GM12878 (cell line): ENCODE measurements at regions not wholly inside any gene's neighbourhood (a gene's known extent, or its start where the extent isn't known, plus 50 kb on each side); places are given as distances from the start of the nearest gene placed in this dataset.

ENCODE experiments used
- ATAC-seq: fragments of 200-7000 bp; cut with Tn5 transposase; 3 replicates; pipeline ENCODE4 v1.9.1; 2020; ENCODE audit warnings: mild to moderate bottlenecking, moderate library complexity
- BruUV-seq: library from RNA; stranded (reverse); fragments of 400-500 nt; replicated peaks from 2 replicates; lab custom pipeline; 2021; lab: Mats Ljungman, UMichigan
- CTCF ChIA-PET: fragments of 300-600 bp; sonication (Branson Sonifier 250); formaldehyde crosslinking; extraction: SDS; loops from one replicate; lab custom pipeline; 2021; ENCODE audit warnings: inconsistent platforms; lab: Yijun Ruan, JAX
- POLR2A ChIA-PET: fragments of 350-600 bp; formaldehyde crosslinking; extraction: SDS; loops from one replicate; lab custom pipeline; 2021; ENCODE audit warnings: inconsistent platforms; lab: Charles Lee
- RAD21 ChIA-PET: fragments of 300-600 bp; sonication (Branson Sonifier 250); formaldehyde crosslinking; loops from one replicate; lab custom pipeline; 2023; ENCODE audit warnings: antibody characterized with exemption; ENCODE audit not compliant: unreplicated experiment; lab: Charles Lee
- SMC1A ChIA-PET: fragments of 300-600 bp; sonication (Branson Sonifier 250); formaldehyde crosslinking; loops from one replicate; lab custom pipeline; 2023; ENCODE audit not compliant: unreplicated experiment, uncharacterized antibody; lab: Charles Lee
- DNase-seq: peaks from one replicate; pipeline ENCODE4 v3.0.0-alpha.2; 2011; ENCODE audit warnings: low read depth, low spot score
- FAIRE-seq: peaks from 3 replicates; lab custom pipeline; 2011; peaks lifted over from hg19 to GRCh38; lab: Jason Lieb, UNC
- H2AFZ ChIP-seq: 2 replicates; pipeline ENCODE4 v1.6.0; 2011; ENCODE audit warnings: low read depth, low read length, control low read depth; ENCODE audit not compliant: control insufficient read depth
- H3K27ac ChIP-seq: 2 replicates; pipeline ENCODE4 v1.5.1; 2011; ENCODE audit warnings: control low read depth; ENCODE audit not compliant: control insufficient read depth, insufficient read depth
- H3K27me3 ChIP-seq, 2 experiments: replicated peaks in 1 of 2; 2 replicates each; pipeline versions ENCODE4 v1.6.0 to v1.6.1; 2011; ENCODE audit warnings: low read length in 1 of 2; ENCODE audit not compliant: control insufficient read depth in 2 of 2, insufficient read depth in 2 of 2
- H3K36me3 ChIP-seq, 2 experiments: 2 replicates each; pipeline ENCODE4 v1.5.1; 2011; ENCODE audit warnings: low read length in 1 of 2; ENCODE audit not compliant: control insufficient read depth in 2 of 2, insufficient read depth in 2 of 2
- H3K4me1 ChIP-seq: 2 replicates; pipeline ENCODE4 v1.6.1; 2011; ENCODE audit warnings: mild to moderate bottlenecking, low read length, moderate library complexity, mixed read lengths; ENCODE audit not compliant: control insufficient read depth, insufficient read depth
- H3K4me2 ChIP-seq: 2 replicates; pipeline ENCODE4 v1.6.0; 2011; ENCODE audit warnings: control low read depth; ENCODE audit not compliant: control insufficient read depth, insufficient read depth
- H3K4me3 ChIP-seq: fragments of 200-600 bp; sonication (generic); 2 replicates; pipeline ENCODE4 v1.5.1; 2016
- H3K79me2 ChIP-seq: 2 replicates; pipeline ENCODE4 v1.6.0; 2011; ENCODE audit warnings: low read length; ENCODE audit not compliant: control insufficient read depth, insufficient read depth
- H3K9ac ChIP-seq: 2 replicates; pipeline ENCODE4 v1.8.0; 2011; ENCODE audit warnings: low read length, control low read depth, mixed read lengths; ENCODE audit not compliant: control insufficient read depth, insufficient read depth
- H3K9me3 ChIP-seq: replicated peaks from 3 replicates; pipeline ENCODE4 v1.5.1; 2011; ENCODE audit warnings: mild to moderate bottlenecking, low read length; ENCODE audit not compliant: control insufficient read depth, insufficient read depth
- H4K20me1 ChIP-seq: 2 replicates; pipeline ENCODE4 v1.6.0; 2011; ENCODE audit not compliant: control insufficient read depth, insufficient read depth
- EED ChIP-seq: sonication (generic); IDR thresholded peaks from 2 replicates; pipeline ENCODE4 v1.6.1; 2016; ENCODE audit warnings: antibody characterized with exemption, low read depth
- KAT2A ChIP-seq: conservative IDR thresholded peaks from 2 replicates; pipeline ENCODE4 v1.6.1; 2011; ENCODE audit warnings: low read depth, low read length; ENCODE audit not compliant: control insufficient read depth
- LARP7 ChIP-seq: fragments of 450-650 bp; IDR thresholded peaks from 2 replicates; pipeline ENCODE4 v1.6.1; 2017; ENCODE audit warnings: mild to moderate bottlenecking
- MTA3 ChIP-seq: IDR thresholded peaks from 2 replicates; pipeline ENCODE4 v1.6.1; 2012; ENCODE audit warnings: low read length, inconsistent platforms, borderline replicate concordance
- MYC ChIP-seq: IDR thresholded peaks from 2 replicates; pipeline ENCODE4 v1.6.1; 2011; ENCODE audit warnings: mild to moderate bottlenecking, low read length, moderate library complexity, inconsistent platforms; ENCODE audit not compliant: insufficient read depth, insufficient replicate concordance, insufficient read length, severe bottlenecking
- NBN ChIP-seq: fragments of 450-650 bp; IDR thresholded peaks from 2 replicates; pipeline ENCODE4 v1.6.1; 2016
- NFYA ChIP-seq: IDR thresholded peaks from 2 replicates; pipeline ENCODE4 v1.6.1; 2011; ENCODE audit warnings: low read depth, mild to moderate bottlenecking, low read length, improper control_type of control experiment, borderline replicate concordance
- POLR2A ChIP-seq: IDR thresholded peaks from 2 replicates; pipeline ENCODE4 v1.6.1; 2011; ENCODE audit warnings: low read depth, mild to moderate bottlenecking, low read length
- POLR2AphosphoS2 ChIP-seq: IDR thresholded peaks from 2 replicates; pipeline ENCODE4 v1.6.1; 2011; ENCODE audit warnings: low read depth, mild to moderate bottlenecking, low read length, improper control_type of control experiment, moderate library complexity
- SIX5 ChIP-seq: IDR thresholded peaks from 2 replicates; pipeline ENCODE4 v1.6.1; 2011; ENCODE audit warnings: mild to moderate bottlenecking, low read depth, low read length, moderate library complexity; ENCODE audit not compliant: severe bottlenecking
- SREBF2 ChIP-seq: IDR thresholded peaks from 2 replicates; pipeline ENCODE4 v1.6.1; 2012; ENCODE audit warnings: mild to moderate bottlenecking, low read length
- SRF ChIP-seq, 2 experiments: IDR thresholded peaks; 2 replicates each; pipeline ENCODE4 v1.6.1; 2011; ENCODE audit warnings: low read depth in 2 of 2, low read length in 2 of 2, mild to moderate bottlenecking in 1 of 2, moderate library complexity in 1 of 2
- TCF3 ChIP-seq: IDR thresholded peaks from 2 replicates; pipeline ENCODE4 v1.6.1; 2012; ENCODE audit warnings: low read depth, mild to moderate bottlenecking, low read length, borderline replicate concordance; ENCODE audit not compliant: insufficient read depth
- WGBS: methylation state at CpG from one replicate; pipeline ENCODE4 v1.1.6; 2016; ENCODE audit warnings: low lambda C conversion rate; ENCODE audit not compliant: insufficient replicate concordance, insufficient coverage; ENCODE audit errors: missing lambda C conversion rate; 5-methylcytosine and 5-hydroxymethylcytosine counted together
- in situ Hi-C: fragments of 300-500 bp; cut with MboI; formaldehyde crosslinking; loops from 9 replicates; pipeline ENCODE4 v1.14.3; 2018; ENCODE audit warnings: mixed read lengths
- intact Hi-C: fragments of 100-400 bp; cut with micrococcal nuclease; formaldehyde crosslinking; loops from one replicate; pipeline ENCODE4 v1.14.2; 2022; ENCODE audit not compliant: unreplicated experiment
- TF ChIP-seq, protein P1 (sequence below): IDR thresholded peaks from 2 replicates; pipeline ENCODE4 v1.6.1; 2012; ENCODE audit warnings: low read length, inconsistent platforms
- TF ChIP-seq, protein P2 (sequence below): IDR thresholded peaks from 2 replicates; pipeline ENCODE4 v1.6.1; 2011; ENCODE audit warnings: borderline replicate concordance, low read depth, mild to moderate bottlenecking, moderate library complexity, low read length; ENCODE audit not compliant: insufficient read depth, poor library complexity, severe bottlenecking
- TF ChIP-seq, protein P3 (sequence below): fragments of 450-650 bp; IDR thresholded peaks from 2 replicates; pipeline ENCODE4 v1.6.1; 2017; ENCODE audit warnings: mild to moderate bottlenecking, low read depth, inconsistent platforms; ENCODE audit not compliant: poor library complexity, severe bottlenecking

DNA sequence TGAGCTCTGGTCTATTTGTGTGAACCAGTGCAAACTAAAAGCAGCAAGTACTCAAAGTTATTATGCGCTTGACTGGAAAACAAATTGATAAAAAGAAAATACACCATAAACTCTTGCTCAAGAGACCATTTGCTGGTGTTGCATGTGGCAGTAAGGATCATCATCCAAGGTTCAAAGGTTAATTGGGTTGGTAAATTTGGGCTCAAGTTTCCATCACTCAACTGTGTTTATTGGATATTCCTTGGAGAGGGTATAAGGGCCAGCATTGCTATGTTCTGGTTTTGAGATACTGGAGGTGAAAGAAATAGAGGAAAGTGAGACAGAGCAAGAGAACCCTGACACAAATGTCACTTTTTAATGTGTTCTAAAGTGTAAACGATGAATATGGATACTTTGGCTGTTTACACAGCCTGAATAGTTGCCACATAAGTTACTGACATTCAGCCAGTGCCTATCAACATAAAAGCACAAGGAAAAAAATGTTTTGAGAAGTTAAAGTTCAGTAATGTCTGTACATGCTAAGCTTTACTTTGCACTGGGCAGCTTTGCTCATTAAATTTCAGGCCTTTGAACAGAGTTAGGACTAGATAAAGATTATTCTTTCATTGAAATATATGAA lies 736.1 kb downstream of the HDGFL1 start:
- POLR2A ChIA-PET: no interaction called here
- H3K36me3 ChIP-seq: no peaks in the 10 kb centered on the region
- ATAC-seq: no peak
- H4K20me1 ChIP-seq: no peaks in the 10 kb centered on the region
- no peak overlapping the region for H3K9ac ChIP-seq
- intact Hi-C loops: no loop called here
- no peak overlapping the region for H2AFZ ChIP-seq
- no peak for DNase-seq
- in situ Hi-C loops: no loop called here
- no peak overlapping the region for H3K4me2 ChIP-seq
- 47% methylated on average over 2 of the region's 2 CpGs for WGBS
- no peaks in the 10 kb centered on the region for H3K27me3 ChIP-seq
- SMC1A ChIA-PET: no interaction called here
- TF ChIP-seq SREBF2 (no peak), SRF (IDR thresholded peaks at IDR 0.05; ENCODE audit: low read depth in 2 of 2, low read length in 2 of 2) (no peak), KAT2A (no peak), MYC (no peak), EED (no peak), TCF3 (no peak), NBN (no peak), MTA3 (no peak), NFYA (no peak), POLR2A (no peak), SIX5 (no peak), LARP7 (no peak), POLR2AphosphoS2 (no peak)
- TF ChIP-seq, protein P1, sequence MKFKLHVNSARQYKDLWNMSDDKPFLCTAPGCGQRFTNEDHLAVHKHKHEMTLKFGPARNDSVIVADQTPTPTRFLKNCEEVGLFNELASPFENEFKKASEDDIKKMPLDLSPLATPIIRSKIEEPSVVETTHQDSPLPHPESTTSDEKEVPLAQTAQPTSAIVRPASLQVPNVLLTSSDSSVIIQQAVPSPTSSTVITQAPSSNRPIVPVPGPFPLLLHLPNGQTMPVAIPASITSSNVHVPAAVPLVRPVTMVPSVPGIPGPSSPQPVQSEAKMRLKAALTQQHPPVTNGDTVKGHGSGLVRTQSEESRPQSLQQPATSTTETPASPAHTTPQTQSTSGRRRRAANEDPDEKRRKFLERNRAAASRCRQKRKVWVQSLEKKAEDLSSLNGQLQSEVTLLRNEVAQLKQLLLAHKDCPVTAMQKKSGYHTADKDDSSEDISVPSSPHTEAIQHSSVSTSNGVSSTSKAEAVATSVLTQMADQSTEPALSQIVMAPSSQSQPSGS: no peak
- TF ChIP-seq, protein P2, sequence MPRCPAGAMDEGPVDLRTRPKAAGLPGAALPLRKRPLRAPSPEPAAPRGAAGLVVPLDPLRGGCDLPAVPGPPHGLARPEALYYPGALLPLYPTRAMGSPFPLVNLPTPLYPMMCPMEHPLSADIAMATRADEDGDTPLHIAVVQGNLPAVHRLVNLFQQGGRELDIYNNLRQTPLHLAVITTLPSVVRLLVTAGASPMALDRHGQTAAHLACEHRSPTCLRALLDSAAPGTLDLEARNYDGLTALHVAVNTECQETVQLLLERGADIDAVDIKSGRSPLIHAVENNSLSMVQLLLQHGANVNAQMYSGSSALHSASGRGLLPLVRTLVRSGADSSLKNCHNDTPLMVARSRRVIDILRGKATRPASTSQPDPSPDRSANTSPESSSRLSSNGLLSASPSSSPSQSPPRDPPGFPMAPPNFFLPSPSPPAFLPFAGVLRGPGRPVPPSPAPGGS: no peak
- TF ChIP-seq, protein P3, sequence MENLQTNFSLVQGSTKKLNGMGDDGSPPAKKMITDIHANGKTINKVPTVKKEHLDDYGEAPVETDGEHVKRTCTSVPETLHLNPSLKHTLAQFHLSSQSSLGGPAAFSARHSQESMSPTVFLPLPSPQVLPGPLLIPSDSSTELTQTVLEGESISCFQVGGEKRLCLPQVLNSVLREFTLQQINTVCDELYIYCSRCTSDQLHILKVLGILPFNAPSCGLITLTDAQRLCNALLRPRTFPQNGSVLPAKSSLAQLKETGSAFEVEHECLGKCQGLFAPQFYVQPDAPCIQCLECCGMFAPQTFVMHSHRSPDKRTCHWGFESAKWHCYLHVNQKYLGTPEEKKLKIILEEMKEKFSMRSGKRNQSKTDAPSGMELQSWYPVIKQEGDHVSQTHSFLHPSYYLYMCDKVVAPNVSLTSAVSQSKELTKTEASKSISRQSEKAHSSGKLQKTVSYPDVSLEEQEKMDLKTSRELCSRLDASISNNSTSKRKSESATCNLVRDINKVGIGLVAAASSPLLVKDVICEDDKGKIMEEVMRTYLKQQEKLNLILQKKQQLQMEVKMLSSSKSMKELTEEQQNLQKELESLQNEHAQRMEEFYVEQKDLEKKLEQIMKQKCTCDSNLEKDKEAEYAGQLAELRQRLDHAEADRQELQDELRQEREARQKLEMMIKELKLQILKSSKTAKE: no peak
- H3K27ac ChIP-seq: no peak overlapping the region
- RAD21 ChIA-PET: no interaction called here
- H3K9me3 ChIP-seq: no peaks in the 10 kb centered on the region
- H3K79me2 ChIP-seq: no peaks in the 10 kb centered on the region
- no peak for FAIRE-seq
- no TSS peak for BruUV-seq
- CTCF ChIA-PET: no interaction called here
- no peaks in the 10 kb centered on the region for H3K4me1 ChIP-seq
- no peak overlapping the region for H3K4me3 ChIP-seq
